Activated T-helper 2 cell treated with anti-CD3 and anti-CD28 coated beads, Interferon-gamma antibody, Interleukin-2, Interleukin-4, amounts not matched to agents 10 μg/mL and 5 μg/mL and 100 μg/mL, durations not matched to agents 14 hours and 24 hours and 36 hours (primary cell): ENCODE measurements at regions not wholly inside any gene's neighbourhood (a gene's known extent, or its start where the extent isn't known, plus 50 kb on each side); places are given as distances from the start of the nearest gene placed in this dataset.

Experiments
- DNase-seq: peaks from one replicate; pipeline ENCODE4 v3.0.0; 2021; ENCODE audit warnings: low spot score
- H3K27ac Mint-ChIP-seq: one replicate; pipeline ENCODE4 v1.8.0; 2021; ENCODE audit warnings: mixed read lengths
- H3K27me3 Mint-ChIP-seq: one replicate; pipeline ENCODE4 v1.8.0; 2021; ENCODE audit warnings: low read depth, mixed read lengths
- H3K36me3 Mint-ChIP-seq: one replicate; pipeline ENCODE4 v1.8.0; 2021; ENCODE audit warnings: low read depth, mixed read lengths
- H3K4me1 Mint-ChIP-seq: one replicate; pipeline ENCODE4 v1.8.0; 2021; ENCODE audit warnings: low read depth, mixed read lengths
- H3K4me3 Mint-ChIP-seq: one replicate; pipeline ENCODE4 v1.8.0; 2021; ENCODE audit warnings: low read depth, mild to moderate bottlenecking, moderate library complexity, mixed read lengths
- H3K9me3 Mint-ChIP-seq: one replicate; pipeline ENCODE4 v1.8.0; 2021; ENCODE audit warnings: mixed read lengths
- intact Hi-C: fragments of 100-400 bp; cut with micrococcal nuclease; formaldehyde crosslinking; loops from one replicate; pipeline ENCODE4 v1.15.1; 2023

GRCh38 chr12:92056290-92056689, 89.4 kb downstream of the BTG1 start:
- intact Hi-C loops, result loop anchor here (1.0 to 10.0 kb wide), 4 partner anchors 9 to 241 kb away; no protein-coding TSS in a partner anchor
- peak overlapping the region; percentile 20 for H3K27ac Mint-ChIP-seq
- H3K27me3 Mint-ChIP-seq, result no peaks in the 10 kb centered on the region
- no peak for DNase-seq
- peaks cover 26% of the 10 kb centered on the region for H3K9me3 Mint-ChIP-seq
- H3K36me3 Mint-ChIP-seq, result peaks cover 45% of the 10 kb centered on the region
- no peak overlapping the region for H3K4me3 Mint-ChIP-seq
- H3K4me1 Mint-ChIP-seq, result peaks cover 65% of the 10 kb centered on the region

- no peak overlapping the region for H3K4me3 Mint-ChIP-seq
- peak; percentile 52 for DNase-seq
- H3K27ac Mint-ChIP-seq, result peak overlapping the region; percentile 64
- intact Hi-C loops, result loop anchor here (1.0 to 10.0 kb wide), 5 partner anchors 9 to 241 kb away; no protein-coding TSS in a partner anchor
- peaks cover 26% of the 10 kb centered on the region for H3K9me3 Mint-ChIP-seq
- H3K27me3 Mint-ChIP-seq, result no peaks in the 10 kb centered on the region
- peaks cover 68% of the 10 kb centered on the region for H3K4me1 Mint-ChIP-seq
- H3K36me3 Mint-ChIP-seq, result peaks cover 45% of the 10 kb centered on the region
Measured at GRCh38 chr12:92055877-92056276, 89.8 kb downstream of the BTG1 start.

GRCh38 chr12:92051441-92051840, 94.2 kb downstream of the BTG1 start:
- H3K4me1 Mint-ChIP-seq, result peaks cover 70% of the 10 kb centered on the region
- peaks cover 4% of the 10 kb centered on the region for H3K9me3 Mint-ChIP-seq
- H3K36me3 Mint-ChIP-seq, result peaks cover 34% of the 10 kb centered on the region
- H3K4me3 Mint-ChIP-seq, result no peak overlapping the region
- peak overlapping the region; percentile 80 for H3K27ac Mint-ChIP-seq
- DNase-seq, result no peak
- H3K27me3 Mint-ChIP-seq, result no peaks in the 10 kb centered on the region
- intact Hi-C loops, result loop anchor here (10.0 kb wide), 2 partner anchors 163 to 237 kb away; no protein-coding TSS in a partner anchor

DNA sequence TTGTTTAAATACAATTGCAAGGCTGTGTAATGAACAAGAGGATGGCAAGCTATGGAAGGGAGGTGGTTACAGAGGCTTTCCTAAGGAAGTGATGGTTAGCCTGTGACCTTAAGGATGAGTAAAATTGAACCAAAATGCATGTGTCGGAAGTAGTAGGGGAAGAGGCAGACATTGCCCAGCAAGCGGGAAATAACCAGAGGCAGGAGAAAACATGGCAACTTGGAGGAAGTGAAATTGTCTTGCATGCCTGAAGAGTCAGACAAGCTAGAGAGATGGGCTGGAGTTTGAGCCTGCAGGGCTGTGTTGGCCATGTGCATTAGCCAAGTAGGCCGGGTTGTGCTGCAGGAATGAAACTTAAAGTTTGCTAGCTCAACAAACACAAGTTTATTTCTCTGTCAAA, 96.2 kb downstream of the BTG1 start:
- Mint-ChIP-seq H3K4me1 (peaks cover 71% of the 10 kb centered on the region), H3K27ac (no peak overlapping the region), H3K9me3 (peaks cover 4% of the 10 kb centered on the region), H3K27me3 (no peaks in the 10 kb centered on the region), H3K4me3 (no peak overlapping the region), H3K36me3 (peaks cover 42% of the 10 kb centered on the region)
- intact Hi-C loops, result loop anchor here (5.0 to 10.0 kb wide), 3 partner anchors 355 to 503 kb away; no protein-coding TSS in a partner anchor
- DNase-seq, result no peak

DNA sequence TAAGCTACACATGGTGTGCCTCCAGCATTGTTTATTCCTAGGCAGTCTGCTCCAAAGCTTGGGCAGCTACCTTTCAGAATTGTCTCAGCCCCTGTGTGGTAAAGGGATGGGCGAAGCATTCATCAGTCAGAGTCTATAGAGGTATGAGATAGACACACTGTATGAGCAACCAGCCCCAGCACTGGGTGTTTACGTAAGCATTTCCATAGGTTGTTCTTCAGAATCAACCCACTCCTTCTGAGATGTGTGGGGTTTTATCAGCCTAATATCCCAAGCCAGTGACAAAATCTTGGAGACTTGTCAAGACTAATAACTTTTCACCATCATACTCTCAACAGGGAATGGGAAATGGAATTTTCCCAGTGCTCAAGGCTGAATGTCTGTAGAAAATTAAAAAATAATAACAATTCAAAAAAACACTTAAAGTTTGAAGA, 98.2 kb downstream of the BTG1 start:
- Mint-ChIP-seq H3K27ac (peak overlapping the region; percentile 68), H3K36me3 (peaks cover 47% of the 10 kb centered on the region)
- no peak for DNase-seq

DNA sequence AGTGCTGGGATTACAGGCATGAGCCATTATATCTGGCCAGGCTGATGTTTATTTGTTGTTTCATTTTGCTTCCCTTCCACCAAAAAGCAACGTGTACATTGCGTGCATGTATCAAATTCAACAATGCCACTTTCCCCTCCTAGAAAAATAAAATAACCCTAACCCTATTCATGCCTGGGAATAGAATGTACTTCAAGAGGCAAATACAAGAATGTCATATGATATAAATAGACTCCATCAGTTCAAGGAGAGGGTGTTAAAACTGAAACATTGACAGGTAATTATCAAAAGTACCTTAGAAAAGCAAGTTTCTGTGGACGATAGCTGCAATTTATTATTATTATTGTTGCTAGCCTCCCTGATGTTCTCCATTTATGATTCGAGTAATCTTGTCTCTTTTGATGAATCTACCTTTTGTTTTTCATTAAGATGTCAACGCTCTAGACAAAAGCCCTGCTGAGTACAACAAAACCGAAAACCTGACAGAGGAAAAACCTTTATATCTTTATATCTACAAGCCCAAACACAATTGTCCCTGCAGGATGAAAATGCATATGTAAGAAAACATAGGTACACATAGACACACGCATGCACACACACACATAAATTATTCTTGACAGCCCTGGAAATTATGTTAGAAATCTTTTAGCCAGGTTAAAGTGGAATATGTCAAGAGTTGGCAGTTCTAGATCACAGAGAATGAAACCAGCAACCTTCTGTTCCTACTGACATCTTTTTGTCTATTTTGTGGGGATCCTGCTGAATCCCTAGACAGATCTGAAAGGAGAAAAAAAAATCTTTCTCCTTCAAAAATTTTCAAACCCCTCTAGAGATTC, 98.9 kb downstream of the BTG1 start:
- intact Hi-C loops, result loop anchor here (1.0 to 10.0 kb wide), 7 partner anchors 9 to 506 kb away; no protein-coding TSS in a partner anchor
- H3K9me3 Mint-ChIP-seq, result peaks cover 4% of the 10 kb centered on the region
- DNase-seq, result no peak
- peak overlapping the region; percentile 68 for H3K27ac Mint-ChIP-seq
- peaks cover 42% of the 10 kb centered on the region for H3K36me3 Mint-ChIP-seq
- no peaks in the 10 kb centered on the region for H3K27me3 Mint-ChIP-seq
- H3K4me3 Mint-ChIP-seq, result peak overlapping the region; percentile 35
- H3K4me1 Mint-ChIP-seq, result peaks cover 81% of the 10 kb centered on the region

More for the DNA sequence above, 98.2 kb downstream of the BTG1 start:
- H3K27me3 Mint-ChIP-seq, result no peaks in the 10 kb centered on the region
- H3K9me3 Mint-ChIP-seq, result peaks cover 4% of the 10 kb centered on the region
- peak overlapping the region; percentile 35 for H3K4me3 Mint-ChIP-seq
- intact Hi-C loops, result loop anchor here (2.0 to 10.0 kb wide), 4 partner anchors 17 to 505 kb away; no protein-coding TSS in a partner anchor
- H3K4me1 Mint-ChIP-seq, result peaks cover 81% of the 10 kb centered on the region

DNA sequence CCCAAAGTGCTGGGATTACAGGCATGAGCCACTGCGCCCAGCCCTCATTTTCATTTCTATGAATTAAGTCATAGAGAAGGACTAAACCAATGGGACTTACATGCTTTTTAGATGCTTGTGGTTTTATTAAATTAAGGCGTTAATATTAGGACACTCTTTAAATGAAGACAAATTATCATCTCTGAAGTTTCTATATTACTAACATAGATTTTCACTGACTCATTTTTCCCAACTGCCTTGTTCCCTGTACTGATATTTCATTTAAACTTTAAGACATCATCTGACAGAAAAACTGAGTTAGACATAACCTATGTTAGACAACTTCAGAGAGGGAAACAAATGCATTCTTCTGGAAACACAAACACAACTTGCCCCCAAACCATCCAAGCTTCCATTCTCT, 99.8 kb downstream of the BTG1 start:
- Mint-ChIP-seq H3K27me3 (no peaks in the 10 kb centered on the region), H3K27ac (peak overlapping the region; percentile 68), H3K9me3 (peaks cover 4% of the 10 kb centered on the region), H3K4me1 (peaks cover 81% of the 10 kb centered on the region), H3K36me3 (peaks cover 42% of the 10 kb centered on the region), H3K4me3 (peak overlapping the region; percentile 3)
- no peak for DNase-seq
- intact Hi-C loops, result loop anchor here (1.0 to 10.0 kb wide), 7 partner anchors 9 to 506 kb away; no protein-coding TSS in a partner anchor

GRCh38 chr12:92044435-92044834, 101.2 kb downstream of the BTG1 start:
- no peak for DNase-seq
- intact Hi-C loops, result loop anchor here (1.0 to 10.0 kb wide), 4 partner anchors 34 to 460 kb away; no protein-coding TSS in a partner anchor
- H3K4me3 Mint-ChIP-seq, result peak overlapping the region; percentile 35

GRCh38 chr12:92042791-92043531, 102.7 kb downstream of the BTG1 start:
- DNase-seq, result no peak
- Mint-ChIP-seq H3K4me3 (no peak overlapping the region), H3K36me3 (peaks cover 32% of the 10 kb centered on the region), H3K27me3 (no peaks in the 10 kb centered on the region), H3K27ac (peak overlapping the region; percentile 74), H3K4me1 (peaks cover 72% of the 10 kb centered on the region), H3K9me3 (peaks cover 4% of the 10 kb centered on the region)
- intact Hi-C loops, result loop anchor here (5.0 to 10.0 kb wide), 3 partner anchors 166 to 462 kb away; no protein-coding TSS in a partner anchor

More at GRCh38 chr12:92044435-92044834, 101.2 kb downstream of the BTG1 start:
- Mint-ChIP-seq H3K9me3 (peaks cover 4% of the 10 kb centered on the region), H3K27ac (peak overlapping the region; percentile 78), H3K36me3 (peaks cover 41% of the 10 kb centered on the region), H3K27me3 (no peaks in the 10 kb centered on the region), H3K4me1 (peaks cover 80% of the 10 kb centered on the region)

- peaks cover 4% of the 10 kb centered on the region for H3K9me3 Mint-ChIP-seq
- no peaks in the 10 kb centered on the region for H3K27me3 Mint-ChIP-seq
- no peak overlapping the region for H3K27ac Mint-ChIP-seq
- peaks cover 68% of the 10 kb centered on the region for H3K4me1 Mint-ChIP-seq
- peaks cover 30% of the 10 kb centered on the region for H3K36me3 Mint-ChIP-seq
- intact Hi-C loops, result loop anchor here (5.0 to 10.0 kb wide), 3 partner anchors 164 to 463 kb away; no protein-coding TSS in a partner anchor
- no peak for DNase-seq
- H3K4me3 Mint-ChIP-seq, result no peak overlapping the region
Measured at GRCh38 chr12:92041742-92042141, 103.9 kb downstream of the BTG1 start.

DNA sequence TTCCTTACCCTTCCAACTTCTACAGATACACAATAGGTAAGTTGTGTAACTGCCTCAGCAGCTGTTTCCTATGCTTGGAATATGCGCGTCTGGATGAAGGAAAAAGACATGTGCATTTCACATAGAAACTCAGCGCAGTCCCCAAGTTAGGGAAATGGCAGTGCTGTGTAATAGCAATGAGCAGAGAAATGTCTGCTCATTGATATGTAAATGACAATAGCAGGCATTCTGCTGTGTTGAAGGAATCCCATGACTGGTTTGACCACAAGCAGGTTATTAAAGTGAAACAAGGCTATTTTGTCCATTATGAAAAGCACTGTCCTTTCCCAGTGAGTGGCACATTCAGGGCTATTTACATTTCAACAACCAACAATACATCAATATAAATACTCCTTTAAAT, 106.6 kb downstream of the BTG1 start:
- intact Hi-C loops, result loop anchor here (10.0 kb wide), 2 partner anchors 354 to 474 kb away; no protein-coding TSS in a partner anchor

GRCh38 chr12:92038476-92038875, 107.2 kb downstream of the BTG1 start:
- Mint-ChIP-seq H3K4me3 (no peak overlapping the region), H3K4me1 (peaks cover 69% of the 10 kb centered on the region), H3K9me3 (peaks cover 4% of the 10 kb centered on the region), H3K27ac (no peak overlapping the region), H3K27me3 (no peaks in the 10 kb centered on the region), H3K36me3 (peaks cover 17% of the 10 kb centered on the region)
- intact Hi-C loops, result loop anchor here (10.0 kb wide), 2 partner anchors 354 to 474 kb away; no protein-coding TSS in a partner anchor
- no peak for DNase-seq

More for the DNA sequence above, 106.6 kb downstream of the BTG1 start:
- H3K9me3 Mint-ChIP-seq, result peaks cover 4% of the 10 kb centered on the region
- no peak for DNase-seq
- no peak overlapping the region for H3K27ac Mint-ChIP-seq
- no peak overlapping the region for H3K4me3 Mint-ChIP-seq
- peaks cover 19% of the 10 kb centered on the region for H3K36me3 Mint-ChIP-seq
- H3K27me3 Mint-ChIP-seq, result no peaks in the 10 kb centered on the region
- H3K4me1 Mint-ChIP-seq, result peaks cover 66% of the 10 kb centered on the region
